Panc1 (cell line): ENCODE measurements at regions not wholly inside any gene's neighbourhood (a gene's known extent, or its start where the extent isn't known, plus 50 kb on each side); places are given as distances from the start of the nearest gene placed in this dataset.

ENCODE experiments used
- POLR2AphosphoS5 ChIP-seq: IDR thresholded peaks from 2 replicates; pipeline ENCODE4 v1.6.1; 2012; ENCODE audit warnings: mild to moderate bottlenecking, low read depth, low read length, moderate library complexity
- SIN3A ChIP-seq: IDR thresholded peaks from 2 replicates; pipeline ENCODE4 v1.6.1; 2012; ENCODE audit warnings: low read depth, mild to moderate bottlenecking, low read length, moderate library complexity, borderline replicate concordance; ENCODE audit not compliant: insufficient read depth
- TCF7L2 ChIP-seq: IDR thresholded peaks from 2 replicates; pipeline ENCODE4 v1.6.1; 2011; ENCODE audit warnings: mild to moderate bottlenecking, low read depth, low read length, inconsistent platforms
- TF ChIP-seq, protein P1 (sequence below): fragments of 450-650 bp; IDR thresholded peaks from 2 replicates; pipeline ENCODE4 v1.5.1; 2017; ENCODE audit warnings: mild to moderate bottlenecking
- TF ChIP-seq, protein P2 (sequence below), 2 experiments: IDR thresholded peaks; 2 replicates each; pipeline ENCODE4 v1.6.1; 2011 to 2012; ENCODE audit warnings: low read depth in 2 of 2, control low read depth in 1 of 2, low read length in 1 of 2, mild to moderate bottlenecking in 1 of 2, moderate library complexity in 1 of 2; ENCODE audit not compliant: insufficient read depth in 1 of 2

DNA sequence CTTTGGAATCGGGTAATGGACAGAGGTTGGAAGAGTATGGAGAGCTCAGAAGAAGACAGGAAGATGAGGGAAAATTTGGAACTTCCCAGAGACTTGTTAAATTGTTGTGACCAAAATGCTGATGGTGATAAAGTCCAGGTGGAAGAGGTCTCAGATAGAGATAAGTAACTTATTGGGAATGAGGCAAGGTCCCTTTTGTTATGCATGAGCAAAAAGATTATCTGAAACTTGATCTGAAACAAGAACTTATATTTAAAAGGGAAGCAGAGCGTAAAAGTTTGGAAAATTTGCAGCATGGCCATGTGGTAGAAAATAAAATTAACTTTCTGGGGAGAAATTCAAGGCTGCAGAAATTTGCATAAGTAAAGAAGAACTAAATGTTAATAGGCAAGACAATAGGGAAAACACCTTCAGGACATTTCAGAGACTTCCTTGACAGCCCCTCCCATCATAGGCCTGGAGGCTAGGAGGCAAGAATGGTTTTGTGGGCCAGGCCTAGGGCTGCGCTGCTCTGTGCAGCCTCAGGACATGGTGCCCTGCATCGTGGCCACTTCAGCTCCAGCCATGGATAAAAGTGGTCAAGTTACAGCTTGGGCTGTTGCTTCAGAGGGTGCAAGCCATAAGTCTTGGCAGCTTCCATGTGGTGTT is 425.7 kb upstream of the PRICKLE1 start:
- TF ChIP-seq, protein P1, sequence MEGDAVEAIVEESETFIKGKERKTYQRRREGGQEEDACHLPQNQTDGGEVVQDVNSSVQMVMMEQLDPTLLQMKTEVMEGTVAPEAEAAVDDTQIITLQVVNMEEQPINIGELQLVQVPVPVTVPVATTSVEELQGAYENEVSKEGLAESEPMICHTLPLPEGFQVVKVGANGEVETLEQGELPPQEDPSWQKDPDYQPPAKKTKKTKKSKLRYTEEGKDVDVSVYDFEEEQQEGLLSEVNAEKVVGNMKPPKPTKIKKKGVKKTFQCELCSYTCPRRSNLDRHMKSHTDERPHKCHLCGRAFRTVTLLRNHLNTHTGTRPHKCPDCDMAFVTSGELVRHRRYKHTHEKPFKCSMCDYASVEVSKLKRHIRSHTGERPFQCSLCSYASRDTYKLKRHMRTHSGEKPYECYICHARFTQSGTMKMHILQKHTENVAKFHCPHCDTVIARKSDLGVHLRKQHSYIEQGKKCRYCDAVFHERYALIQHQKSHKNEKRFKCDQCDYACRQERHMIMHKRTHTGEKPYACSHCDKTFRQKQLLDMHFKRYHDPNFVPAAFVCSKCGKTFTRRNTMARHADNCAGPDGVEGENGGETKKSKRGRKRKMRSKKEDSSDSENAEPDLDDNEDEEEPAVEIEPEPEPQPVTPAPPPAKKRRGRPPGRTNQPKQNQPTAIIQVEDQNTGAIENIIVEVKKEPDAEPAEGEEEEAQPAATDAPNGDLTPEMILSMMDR = no peak
- TF ChIP-seq TCF7L2 = no peak
- TF ChIP-seq POLR2AphosphoS5 = no peak
- no peak for TF ChIP-seq SIN3A
- TF ChIP-seq, protein P2, sequence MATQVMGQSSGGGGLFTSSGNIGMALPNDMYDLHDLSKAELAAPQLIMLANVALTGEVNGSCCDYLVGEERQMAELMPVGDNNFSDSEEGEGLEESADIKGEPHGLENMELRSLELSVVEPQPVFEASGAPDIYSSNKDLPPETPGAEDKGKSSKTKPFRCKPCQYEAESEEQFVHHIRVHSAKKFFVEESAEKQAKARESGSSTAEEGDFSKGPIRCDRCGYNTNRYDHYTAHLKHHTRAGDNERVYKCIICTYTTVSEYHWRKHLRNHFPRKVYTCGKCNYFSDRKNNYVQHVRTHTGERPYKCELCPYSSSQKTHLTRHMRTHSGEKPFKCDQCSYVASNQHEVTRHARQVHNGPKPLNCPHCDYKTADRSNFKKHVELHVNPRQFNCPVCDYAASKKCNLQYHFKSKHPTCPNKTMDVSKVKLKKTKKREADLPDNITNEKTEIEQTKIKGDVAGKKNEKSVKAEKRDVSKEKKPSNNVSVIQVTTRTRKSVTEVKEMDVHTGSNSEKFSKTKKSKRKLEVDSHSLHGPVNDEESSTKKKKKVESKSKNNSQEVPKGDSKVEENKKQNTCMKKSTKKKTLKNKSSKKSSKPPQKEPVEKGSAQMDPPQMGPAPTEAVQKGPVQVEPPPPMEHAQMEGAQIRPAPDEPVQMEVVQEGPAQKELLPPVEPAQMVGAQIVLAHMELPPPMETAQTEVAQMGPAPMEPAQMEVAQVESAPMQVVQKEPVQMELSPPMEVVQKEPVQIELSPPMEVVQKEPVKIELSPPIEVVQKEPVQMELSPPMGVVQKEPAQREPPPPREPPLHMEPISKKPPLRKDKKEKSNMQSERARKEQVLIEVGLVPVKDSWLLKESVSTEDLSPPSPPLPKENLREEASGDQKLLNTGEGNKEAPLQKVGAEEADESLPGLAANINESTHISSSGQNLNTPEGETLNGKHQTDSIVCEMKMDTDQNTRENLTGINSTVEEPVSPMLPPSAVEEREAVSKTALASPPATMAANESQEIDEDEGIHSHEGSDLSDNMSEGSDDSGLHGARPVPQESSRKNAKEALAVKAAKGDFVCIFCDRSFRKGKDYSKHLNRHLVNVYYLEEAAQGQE (IDR thresholded peaks at IDR 0.05; ENCODE audit: insufficient read depth in 1 of 2, low read depth in 2 of 2, low read length in 1 of 2) = no peak
